8988T (cell line): ENCODE measurements at regions not wholly inside any gene's neighbourhood (a gene's known extent, or its start where the extent isn't known, plus 50 kb on each side); places are given as distances from the start of the nearest gene placed in this dataset.

Experiments
- DNase-seq: peaks from one replicate; pipeline ENCODE4 v3.0.0; 2011

DNA sequence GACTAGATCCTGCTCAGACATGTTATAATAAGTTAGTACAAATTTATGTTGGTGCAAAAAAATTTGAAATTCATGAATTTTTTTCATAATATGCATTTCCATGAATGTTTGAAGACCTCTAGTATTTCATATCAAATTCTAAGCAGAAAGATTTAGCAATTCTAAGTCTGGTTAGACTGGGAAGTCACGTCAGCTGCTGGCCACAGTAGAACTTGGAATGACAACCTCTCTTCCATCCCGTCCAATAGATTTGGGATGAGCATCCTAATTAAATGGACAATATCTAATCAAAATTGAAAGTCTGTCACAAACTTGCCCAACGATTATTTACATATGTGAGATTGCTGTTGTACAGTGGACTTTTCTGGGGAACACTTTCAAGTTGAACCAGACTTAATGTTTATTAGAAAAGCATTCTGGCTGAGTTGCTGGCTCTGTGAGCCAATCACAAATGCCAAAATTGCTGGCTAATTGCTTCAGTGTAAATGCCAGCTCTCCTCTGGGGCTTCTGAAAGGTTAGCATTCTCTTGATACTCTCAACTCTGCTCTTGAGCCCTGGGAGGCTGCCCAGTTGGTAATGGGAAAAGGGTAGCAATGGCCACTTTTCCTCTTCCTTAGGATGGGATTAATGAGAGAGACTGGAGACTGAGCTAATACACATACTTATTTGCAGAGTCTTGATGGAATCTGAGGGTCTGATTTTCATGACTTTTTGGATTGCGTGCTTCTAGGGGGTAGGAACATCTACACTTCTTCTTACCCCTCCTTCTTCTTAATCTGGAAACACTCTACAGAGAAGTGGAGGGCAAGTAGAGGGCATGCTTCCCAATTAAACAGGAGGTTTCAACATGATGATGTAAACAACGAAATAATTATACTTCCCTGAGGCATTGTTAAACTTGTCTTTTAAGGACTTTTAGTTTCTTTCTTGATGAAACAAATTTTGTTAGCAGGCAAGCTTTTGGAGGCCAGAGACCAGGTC lies 253.5 kb downstream of the BAMBI start:
- no peak for DNase-seq

DNA sequence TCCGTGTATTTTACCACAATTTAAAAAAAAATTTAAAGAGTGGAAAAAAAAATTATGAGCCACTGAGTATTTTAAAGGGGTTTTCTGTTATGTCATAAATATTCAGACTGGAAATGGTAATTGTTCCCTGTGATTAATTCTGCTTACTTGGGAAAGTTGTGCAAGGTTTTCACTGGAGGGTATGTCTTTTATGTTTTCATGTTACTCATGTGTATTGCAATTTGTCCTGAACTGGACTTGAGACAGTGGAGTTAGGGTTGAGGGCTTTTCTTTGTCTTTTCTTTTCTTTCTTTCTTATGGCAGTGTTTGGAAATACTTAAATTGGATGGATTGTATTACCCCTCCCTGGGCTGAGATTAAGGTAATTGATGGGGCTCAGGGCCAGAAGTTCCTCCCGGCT lies 257.7 kb downstream of the BAMBI start:
- DNase-seq, result no peak

DNA sequence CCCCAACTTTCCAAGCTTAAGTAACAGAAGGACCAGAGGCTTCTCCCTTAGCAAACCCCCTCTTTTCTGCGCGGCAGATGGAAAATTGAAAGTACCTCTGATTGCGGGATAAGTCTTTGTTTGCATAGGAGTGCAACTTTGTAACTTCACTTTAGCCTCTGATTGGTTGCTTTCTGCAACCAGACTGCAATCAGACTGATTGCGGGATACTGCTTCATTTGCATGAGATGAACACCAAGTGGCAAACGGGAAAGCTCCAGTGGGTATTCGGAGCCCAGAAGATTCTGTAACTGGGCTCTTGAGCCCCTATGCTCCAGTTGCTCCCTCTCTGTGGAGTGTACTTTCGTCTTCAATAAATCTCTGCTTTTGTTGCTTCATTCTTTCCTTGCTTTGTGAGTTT lies 260.6 kb downstream of the BAMBI start:
- no peak for DNase-seq

DNA sequence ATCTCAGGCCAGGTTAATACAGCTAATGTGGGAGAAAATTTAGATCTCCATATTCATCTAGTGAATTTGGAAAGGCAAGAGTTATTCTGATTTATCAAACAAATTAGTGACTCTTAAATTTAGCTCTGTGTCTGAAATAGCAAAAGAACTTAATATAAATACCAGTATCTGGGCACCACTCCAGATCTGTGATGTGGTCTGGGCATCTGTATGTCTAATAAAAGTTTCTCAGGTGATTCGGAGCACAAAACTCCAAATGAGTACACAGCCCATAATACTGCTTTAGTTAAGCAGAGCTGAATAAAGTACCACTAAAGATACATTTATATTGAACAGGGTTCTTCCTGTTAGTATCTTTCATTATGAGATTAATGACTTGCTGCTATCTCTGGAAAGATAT lies 261.4 kb downstream of the BAMBI start:
- DNase-seq, result no peak

DNA sequence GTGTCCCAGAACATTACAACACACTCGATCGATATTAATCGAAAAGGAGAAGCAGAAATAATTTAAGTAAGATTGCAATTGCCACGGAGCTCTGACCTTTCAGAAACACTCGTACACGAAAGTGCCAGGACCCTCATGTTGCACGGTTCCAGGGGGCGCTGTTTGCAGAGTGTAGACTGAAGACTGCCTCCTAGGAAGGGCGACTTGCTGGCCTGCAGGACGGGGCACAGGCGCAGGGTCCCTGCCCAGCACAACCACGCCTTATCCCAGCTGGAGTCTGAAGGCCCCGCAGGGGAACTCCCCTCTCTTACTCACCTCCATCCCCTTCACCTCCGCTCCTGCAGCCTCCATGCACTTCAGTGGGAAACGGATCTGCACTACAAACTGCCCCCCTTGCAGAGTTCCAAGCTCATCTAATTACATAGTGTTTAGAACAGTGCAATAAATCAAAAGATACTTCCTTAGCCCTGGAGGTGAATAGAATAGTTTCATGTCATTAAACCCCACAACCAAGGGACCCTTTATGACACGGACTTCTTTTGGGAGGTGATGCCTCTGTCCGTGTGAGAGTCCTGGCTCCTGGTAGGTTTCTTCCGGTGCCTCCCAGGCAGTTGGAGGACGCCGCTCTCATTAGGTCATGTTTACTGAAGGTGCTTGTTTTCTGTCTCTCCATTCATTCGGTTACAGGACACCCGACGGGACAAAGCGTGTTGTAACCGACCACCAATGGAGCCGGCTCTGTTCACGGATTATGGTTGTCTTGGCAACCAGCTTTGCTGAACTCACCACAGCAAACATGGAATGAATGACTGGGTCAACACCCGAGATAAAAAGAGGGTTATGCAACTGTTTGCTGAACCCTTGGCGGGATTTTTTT lies 262.2 kb downstream of the BAMBI start:
- peak; percentile 11 for DNase-seq

DNA sequence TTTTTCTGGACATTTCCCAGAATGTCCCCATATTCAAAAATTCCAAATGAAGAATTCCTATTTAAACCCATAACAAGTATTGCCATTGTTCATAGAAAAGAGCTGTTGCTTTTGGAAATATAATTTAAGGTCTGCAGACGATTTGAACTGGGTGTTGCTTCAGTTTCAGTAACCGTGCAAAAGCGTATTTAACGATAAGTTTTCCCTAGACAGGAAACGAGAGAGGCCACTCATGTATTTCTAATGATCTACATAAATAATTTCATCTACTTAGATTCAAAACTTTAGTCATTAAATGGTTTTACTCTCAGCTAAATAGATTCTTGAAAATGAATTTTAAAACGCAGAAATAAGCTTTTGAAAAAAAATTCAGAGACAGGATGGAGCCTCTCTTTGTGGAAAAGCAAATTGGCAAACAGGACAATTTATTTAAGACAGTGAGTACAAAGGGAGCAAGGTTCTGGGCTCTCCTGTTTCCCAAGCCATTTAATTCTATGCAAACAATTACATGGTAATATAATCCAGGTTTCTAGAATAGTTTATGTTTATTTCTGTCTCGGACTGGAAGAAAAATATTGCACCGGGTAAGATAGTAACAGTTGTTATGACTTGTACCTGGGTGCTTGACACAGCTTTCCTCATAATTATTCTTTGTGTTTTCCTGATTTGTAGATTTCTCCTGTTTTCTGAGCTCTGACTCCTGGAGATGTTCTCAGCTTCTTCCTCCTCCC lies 263.0 kb downstream of the BAMBI start:
- no peak for DNase-seq

DNA sequence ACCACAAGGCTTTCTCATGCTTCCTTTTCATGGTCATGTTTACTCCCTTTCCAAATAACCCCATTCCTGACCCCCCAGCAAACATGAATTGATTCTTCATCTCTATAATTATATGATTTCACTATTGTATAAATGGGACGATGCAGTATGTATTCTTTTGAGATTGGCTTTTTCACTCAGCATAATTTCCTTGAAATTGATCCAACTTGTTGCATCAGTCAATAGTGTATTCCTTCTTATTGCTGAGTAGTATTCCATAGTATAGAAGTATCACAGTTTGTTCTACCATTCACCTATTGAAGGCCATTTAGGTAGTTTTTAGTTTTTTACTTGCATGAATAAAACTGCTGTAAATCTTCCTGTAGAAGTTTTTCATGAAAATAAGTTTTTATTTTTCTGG lies 264.7 kb downstream of the BAMBI start:
- DNase-seq, result no peak

DNA sequence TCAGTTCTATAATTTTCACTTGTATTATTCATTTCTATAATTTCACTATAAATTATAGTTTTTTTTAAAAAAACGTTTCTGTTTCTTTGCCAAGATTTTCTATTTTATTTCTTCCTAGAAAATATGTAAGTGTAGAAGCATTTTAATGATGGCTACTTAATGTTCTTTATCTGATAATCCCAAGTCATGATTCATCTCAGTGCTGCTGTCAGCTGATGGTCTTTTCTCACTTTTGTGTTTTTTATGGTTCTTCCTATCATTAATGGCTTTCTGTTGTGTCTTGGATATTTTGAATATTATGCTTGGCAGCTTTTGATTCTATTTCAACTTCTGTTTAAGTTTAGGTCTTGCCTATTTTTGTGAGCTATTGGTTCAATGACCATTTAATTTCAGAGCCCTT lies 268.6 kb downstream of the BAMBI start:
- DNase-seq, result no peak

DNA sequence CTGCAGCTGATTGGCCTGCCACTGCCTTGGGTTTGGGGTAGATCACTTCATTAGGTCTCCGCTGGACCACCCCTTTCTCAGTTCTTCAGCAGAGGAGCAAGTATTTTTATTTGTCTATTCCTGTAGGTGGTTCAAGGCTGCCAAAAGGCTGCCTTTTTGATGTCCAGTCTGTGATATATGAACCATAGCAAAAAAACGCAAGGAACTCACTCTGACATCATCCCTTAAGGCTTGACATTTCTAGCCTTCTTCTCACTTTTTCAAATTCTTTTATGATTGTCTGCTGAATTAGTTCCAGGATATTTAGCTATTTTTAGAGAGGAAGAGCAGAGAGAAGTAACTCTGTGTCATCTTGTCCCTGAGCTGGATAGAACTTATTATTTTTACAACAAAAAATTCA lies 269.2 kb downstream of the BAMBI start:
- DNase-seq, result no peak

DNA sequence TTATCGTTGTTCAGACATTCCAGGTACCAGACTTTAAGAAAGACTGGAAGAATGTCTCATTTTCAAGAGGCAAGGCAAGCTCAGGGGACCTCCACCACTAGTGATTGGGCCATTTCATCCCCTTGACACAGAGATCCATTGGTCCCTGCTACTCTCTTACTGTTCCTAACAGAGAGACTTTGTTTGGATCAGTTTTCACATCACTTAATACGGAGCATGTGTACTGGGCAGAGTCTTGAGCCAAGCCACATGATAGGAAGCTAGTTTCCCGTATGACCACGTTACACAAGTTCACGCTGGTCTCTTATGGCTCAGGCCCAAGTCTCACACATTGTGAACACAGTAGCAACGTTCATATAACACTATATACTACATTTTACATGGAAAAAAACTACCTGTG lies 269.9 kb downstream of the BAMBI start:
- no peak for DNase-seq

DNA sequence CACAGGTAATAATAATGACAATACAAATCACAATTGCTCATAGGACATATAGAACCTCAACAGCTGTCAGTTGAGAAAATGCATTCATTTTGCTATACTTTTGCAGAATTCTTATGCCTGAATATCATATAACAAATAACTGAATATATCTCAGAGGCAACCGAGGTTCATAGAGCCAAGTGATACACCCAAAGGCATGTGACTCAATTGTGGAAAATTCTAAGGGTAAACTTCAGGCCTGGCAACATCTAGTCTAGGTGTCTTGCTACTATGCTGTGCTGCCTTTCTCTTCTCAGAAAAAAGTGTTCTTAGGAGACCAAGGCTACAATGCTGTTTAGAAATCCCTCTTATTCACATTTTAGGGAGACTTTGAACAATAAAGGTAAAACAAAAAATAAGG lies 270.7 kb downstream of the BAMBI start:
- no peak for DNase-seq

DNA sequence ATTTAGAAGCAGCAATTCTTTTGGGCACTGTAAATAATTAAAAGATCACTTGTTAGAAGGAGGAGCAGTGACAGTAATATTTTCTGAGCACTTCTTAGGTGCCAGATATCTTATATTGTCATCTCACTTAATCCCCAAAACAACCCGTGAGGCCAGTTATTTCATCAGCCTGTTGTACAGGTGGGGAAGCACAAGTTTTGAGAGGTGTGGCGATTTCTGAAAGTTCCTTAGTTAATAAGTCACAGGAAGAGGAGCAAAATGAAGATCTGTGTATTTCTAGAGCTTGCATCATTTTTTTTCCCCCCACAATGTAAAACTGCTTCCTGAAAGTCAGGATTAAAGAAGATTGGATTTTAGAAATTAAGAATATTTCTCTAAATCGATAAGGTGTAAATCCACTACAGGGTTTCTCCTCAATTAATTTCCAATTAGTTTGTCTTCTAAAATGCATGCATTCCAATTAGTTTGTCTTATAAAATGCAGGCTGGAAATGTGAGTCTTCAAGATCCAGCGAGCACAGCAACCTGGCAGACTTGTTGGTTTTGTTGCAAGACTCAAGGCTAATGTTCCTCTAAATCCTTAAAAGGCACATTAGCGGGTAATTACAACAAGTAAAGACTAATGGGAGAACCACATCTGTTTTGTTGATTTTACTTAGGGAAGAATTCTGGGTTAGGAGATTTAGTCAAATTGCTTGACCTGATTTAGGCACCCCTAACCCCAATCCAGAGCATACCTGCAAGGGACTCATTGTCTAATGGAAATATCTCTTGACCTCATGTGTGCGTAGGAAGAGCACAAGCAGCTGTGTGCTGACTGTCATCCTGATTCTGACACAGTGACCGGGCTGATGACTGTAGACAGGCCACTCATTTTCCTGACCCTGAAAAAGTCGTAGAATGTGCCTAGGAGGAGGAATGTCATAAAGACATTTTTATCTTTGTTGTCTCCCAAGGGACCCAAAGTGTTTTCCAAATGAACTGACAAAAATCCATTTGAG lies 272.0 kb downstream of the BAMBI start:
- DNase-seq, result no peak

DNA sequence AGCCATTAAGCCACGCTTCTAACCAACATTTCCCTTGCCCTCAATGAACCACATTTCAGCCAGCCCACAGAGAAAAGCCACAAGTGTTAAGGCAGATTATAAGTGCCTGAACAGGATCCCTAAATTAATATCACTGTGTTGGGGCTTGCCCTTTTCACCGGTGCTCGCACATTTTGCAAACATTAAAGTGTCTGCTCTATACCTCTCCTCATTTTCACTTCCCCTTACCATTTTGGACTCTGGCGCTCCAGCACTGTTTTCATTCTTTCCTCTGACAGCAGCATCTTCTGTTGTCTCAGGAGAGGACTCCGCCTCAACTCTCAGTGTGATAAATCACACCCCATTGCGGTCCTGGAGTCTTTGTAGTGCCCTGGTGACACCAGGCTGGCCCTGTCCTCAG lies 274.2 kb downstream of the BAMBI start:
- no peak for DNase-seq

DNA sequence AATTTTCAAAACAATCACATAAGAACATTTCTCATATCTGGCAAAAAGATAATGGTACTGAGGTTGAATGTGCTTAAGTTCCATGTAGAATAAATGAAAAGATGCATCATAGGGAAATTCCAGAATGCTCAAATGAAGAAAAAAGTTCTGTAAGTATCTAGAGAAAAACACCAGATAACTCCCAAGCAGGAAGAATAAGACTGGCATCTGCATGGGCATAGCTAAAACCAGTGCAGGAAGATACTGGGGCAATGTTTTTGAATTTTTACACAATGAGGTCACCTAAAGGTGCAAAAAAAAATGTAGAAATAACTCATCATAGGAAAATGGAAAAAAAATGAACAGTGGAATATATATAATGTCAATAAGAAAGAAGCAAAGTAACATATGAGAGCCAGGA lies 275.2 kb downstream of the BAMBI start:
- DNase-seq, result no peak

DNA sequence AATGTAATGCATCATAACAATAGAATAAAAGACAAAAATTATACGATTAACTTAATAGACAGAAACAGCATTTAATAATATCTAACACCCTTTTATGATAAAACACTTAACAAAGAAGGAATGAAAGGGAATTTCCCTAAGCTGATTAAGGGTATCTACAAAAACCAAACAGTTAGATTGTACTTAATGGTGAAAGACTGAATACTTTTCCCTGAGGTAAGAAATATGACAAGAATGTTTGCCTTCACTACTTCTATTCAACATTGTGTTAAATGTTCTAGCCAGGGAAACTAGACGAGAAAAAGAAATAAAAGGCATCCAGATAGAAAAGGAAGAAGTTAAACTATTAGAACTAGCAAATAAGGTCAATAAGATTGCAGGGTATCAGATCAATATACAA lies 276.9 kb downstream of the BAMBI start:
- no peak for DNase-seq

DNA sequence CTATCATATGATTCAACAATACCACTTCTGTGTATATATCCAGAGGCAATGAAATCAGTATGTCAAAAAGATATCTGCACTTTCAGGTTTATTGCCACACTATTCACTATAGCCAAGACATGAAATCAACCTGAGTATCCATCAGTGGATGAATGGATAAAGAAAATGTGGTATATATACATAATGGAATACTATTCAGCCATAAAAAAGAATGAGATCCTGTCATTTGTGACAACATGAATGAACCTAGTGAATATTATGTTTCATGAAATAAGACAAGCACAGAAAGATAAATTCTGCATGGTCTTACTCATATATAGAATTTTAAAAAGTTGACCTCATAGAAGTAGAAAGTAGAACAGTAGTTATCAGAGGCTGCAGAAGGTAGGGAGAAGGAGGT lies 281.1 kb downstream of the BAMBI start:
- no peak for DNase-seq

DNA sequence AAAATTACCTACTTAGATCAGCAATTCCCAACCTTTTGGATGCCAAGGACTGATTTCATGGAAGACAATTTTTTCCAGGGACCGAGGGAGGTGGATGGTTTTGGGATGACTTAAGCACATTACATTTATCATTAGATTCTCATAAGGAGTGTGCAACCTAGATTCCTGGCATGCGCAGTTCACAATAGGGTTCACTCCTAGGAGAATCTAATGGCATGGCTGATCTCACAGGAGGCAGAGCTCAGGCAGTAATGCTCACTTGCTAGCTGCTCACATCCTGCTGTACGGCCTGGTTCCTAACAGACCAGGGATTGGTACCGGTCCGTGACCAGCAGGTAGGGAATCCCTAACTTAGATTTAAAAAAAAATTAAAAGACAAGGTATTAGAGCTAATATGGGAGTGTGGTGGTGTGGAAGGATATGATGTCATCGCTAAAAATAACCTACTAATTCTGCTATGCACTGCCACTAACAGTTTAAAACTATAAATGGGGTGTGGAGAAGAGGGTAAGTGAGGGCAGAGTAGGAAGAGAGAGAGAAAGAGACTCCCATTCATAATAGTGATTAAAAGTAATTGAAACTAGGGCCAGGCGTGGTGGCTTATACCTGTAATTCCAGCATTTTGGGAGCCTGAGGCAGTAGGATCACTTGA lies 282.7 kb downstream of the BAMBI start:
- DNase-seq, result no peak

DNA sequence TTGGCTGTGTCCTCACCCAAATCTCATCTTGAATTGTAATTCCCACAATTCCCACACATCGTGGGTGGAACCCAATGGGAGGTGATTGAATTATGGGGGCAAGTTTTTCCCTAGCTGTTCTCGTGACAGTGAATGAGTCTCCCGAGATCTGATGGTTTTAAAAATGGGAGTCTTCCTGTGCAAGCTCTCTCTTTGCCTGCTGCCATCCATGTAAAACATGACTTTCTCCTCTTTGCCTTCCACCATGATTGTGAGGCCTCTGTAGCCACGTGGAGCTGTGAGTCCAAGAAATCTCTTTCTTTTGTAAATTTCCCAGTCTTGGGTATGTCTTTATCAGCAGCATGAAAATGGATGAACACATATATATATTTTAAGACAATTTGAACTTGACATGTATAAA lies 285.4 kb downstream of the BAMBI start:
- DNase-seq, result no peak

DNA sequence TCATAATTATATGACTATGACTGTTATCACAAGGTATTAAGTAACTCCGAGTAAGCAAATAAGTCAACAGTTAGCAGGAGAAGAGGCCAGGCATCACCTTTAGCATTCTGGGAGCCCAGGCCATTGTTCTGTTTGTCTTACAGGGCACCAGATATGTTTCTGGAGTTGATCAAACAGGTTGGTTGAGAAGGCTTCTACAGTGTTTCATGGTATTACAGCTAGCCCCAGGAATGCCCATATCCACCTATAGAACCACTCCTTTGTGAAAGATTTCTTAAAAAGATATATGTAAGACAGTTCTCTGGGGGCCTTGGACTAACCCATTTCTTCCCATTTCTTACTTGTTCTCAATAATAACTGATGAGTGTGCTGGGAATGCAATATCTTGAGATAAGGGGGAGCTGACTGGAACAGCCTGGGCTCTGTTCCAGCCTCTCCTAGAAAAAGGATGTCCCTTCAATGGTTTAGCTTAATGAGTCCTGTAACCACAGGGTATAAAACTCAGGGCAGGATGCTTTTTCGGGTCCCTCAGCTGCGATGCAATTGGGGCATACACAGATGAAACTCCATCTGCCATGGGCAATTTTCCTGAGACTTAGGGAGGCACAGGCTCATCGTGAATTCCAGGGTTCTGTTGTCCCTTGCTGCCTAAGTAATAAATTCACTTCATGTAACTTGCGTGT lies 286.4 kb downstream of the BAMBI start:
- DNase-seq, result no peak

DNA sequence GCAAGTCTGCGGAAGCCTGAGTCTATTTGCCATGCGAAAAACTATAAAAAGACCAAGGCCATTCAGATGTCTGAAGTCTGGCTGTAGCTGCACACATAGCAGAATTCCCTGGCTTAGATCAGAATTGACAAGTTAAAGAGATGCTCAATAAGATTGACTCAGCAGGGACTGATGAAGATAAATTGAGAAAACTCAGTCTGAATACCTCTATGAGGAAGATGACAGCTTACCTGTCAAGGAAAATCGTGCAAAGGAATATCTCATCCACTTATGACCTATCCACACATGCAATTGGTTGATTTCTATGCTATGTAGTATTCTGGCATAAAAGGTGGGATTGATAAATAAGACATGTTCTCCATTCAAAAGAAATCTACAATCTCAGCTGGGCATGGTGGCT lies 288.6 kb downstream of the BAMBI start:
- no peak for DNase-seq

DNA sequence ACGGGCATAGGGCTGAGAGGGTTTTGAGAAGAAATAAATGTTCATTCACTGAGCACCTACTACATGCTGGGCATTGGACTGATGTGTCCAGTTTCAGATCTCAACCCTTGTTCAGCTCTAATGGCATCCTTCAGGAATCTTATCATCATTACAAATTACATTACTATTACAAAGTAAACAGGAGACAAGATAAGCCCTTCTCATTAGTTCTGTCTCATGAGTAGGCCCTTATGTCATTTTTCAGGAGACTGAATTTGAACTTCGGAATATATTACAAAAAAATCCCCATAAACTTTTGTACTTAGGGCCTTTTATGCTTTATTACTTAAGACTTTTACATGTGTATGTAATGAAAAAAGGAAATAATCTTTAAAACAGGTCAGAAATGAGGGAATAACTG lies 289.7 kb downstream of the BAMBI start:
- no peak for DNase-seq
